Activated naive CD8-positive, alpha-beta T cell treated with anti-CD3 and anti-CD28 coated beads for 36 hours (primary cell): ENCODE measurements at regions not wholly inside any gene's neighbourhood (a gene's known extent, or its start where the extent isn't known, plus 50 kb on each side); places are given as distances from the start of the nearest gene placed in this dataset.

Experiments
- DNase-seq: peaks from one replicate; pipeline ENCODE4 v3.0.0; 2021
- H3K27ac Mint-ChIP-seq: one replicate; pipeline ENCODE4 v1.8.0; 2022; ENCODE audit warnings: mild to moderate bottlenecking, moderate library complexity, mixed read lengths
- H3K27me3 Mint-ChIP-seq: one replicate; pipeline ENCODE4 v1.8.0; 2022; ENCODE audit warnings: mild to moderate bottlenecking, mixed read lengths
- H3K36me3 Mint-ChIP-seq: one replicate; pipeline ENCODE4 v1.8.0; 2021; ENCODE audit warnings: mild to moderate bottlenecking, mixed read lengths
- H3K4me1 Mint-ChIP-seq: one replicate; pipeline ENCODE4 v1.8.0; 2021; ENCODE audit warnings: mixed read lengths
- H3K4me3 Mint-ChIP-seq: one replicate; pipeline ENCODE4 v1.8.0; 2022; ENCODE audit warnings: mild to moderate bottlenecking, moderate library complexity, mixed read lengths
- H3K9me3 Mint-ChIP-seq: one replicate; pipeline ENCODE4 v1.8.0; 2022; ENCODE audit warnings: mixed read lengths

DNA sequence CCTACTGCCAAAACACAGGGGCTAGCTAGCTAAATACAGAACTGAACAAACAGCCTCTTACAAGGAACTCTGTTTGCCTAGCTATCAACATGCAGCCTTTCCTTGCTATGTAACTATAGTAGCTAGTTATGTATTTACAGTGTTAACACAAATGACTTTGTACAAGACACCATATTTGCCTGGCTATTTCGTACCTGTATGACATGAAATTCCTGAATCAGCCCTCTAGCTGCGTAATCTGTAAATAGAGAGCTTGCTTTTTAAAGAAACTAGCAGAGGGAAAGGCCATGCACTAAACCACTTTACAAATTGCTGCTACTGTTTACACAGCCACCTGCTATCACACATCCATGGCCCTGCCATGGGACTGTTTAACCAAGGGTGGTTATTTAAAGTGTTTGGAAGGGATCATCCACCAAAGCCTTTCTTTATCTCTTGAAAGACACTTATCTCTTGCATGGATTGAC, 248.7 kb downstream of the TFCP2L1 start:
- H3K36me3 Mint-ChIP-seq, result no peaks in the 10 kb centered on the region
- peaks cover 8% of the 10 kb centered on the region for H3K27me3 Mint-ChIP-seq
- DNase-seq, result no peak
- H3K9me3 Mint-ChIP-seq, result no peaks in the 10 kb centered on the region
- no peak overlapping the region for H3K4me3 Mint-ChIP-seq
- H3K4me1 Mint-ChIP-seq, result no peaks in the 10 kb centered on the region
- no peak overlapping the region for H3K27ac Mint-ChIP-seq

GRCh38 chr2:121037480-121037879, 247.5 kb downstream of the TFCP2L1 start:
- Mint-ChIP-seq H3K36me3 (no peaks in the 10 kb centered on the region), H3K9me3 (no peaks in the 10 kb centered on the region), H3K4me1 (no peaks in the 10 kb centered on the region), H3K27ac (no peak overlapping the region), H3K27me3 (peaks cover 8% of the 10 kb centered on the region), H3K4me3 (no peak overlapping the region)
- DNase-seq, result no peak

GRCh38 chr2:121038031-121038430, 247.0 kb downstream of the TFCP2L1 start:
- Mint-ChIP-seq H3K36me3 (no peaks in the 10 kb centered on the region), H3K27me3 (peaks cover 8% of the 10 kb centered on the region), H3K4me3 (no peak overlapping the region), H3K27ac (no peak overlapping the region), H3K4me1 (no peaks in the 10 kb centered on the region), H3K9me3 (no peaks in the 10 kb centered on the region)
- DNase-seq, result no peak

DNA sequence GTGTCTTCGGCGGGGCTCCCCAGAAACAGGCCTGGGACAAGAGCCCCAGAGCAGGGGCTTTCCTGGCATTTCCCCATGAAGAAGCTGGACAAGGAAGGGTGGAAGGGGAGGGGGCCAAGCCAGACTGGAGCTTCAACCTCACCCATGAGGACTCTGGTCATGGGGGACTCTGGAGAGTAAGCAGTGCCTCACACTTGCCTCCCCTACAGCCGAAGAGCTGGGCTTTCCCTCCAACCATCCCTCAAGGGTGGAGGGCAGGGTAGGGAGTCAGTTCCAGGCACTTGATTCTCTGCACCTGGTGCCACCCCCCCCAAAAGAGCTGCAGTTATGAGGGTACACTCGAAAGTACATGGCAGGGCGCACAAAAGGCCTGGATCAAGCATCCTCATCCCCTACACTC, 246.6 kb downstream of the TFCP2L1 start:
- Mint-ChIP-seq H3K27me3 (peaks cover 8% of the 10 kb centered on the region), H3K36me3 (no peaks in the 10 kb centered on the region), H3K4me1 (no peaks in the 10 kb centered on the region), H3K4me3 (no peak overlapping the region), H3K27ac (no peak overlapping the region), H3K9me3 (no peaks in the 10 kb centered on the region)
- no peak for DNase-seq

GRCh38 chr2:121038891-121039616, 245.9 kb downstream of the TFCP2L1 start:
- Mint-ChIP-seq H3K27me3 (peaks cover 8% of the 10 kb centered on the region), H3K9me3 (no peaks in the 10 kb centered on the region), H3K27ac (no peak overlapping the region), H3K4me3 (no peak overlapping the region), H3K4me1 (no peaks in the 10 kb centered on the region), H3K36me3 (no peaks in the 10 kb centered on the region)
- no peak for DNase-seq

DNA sequence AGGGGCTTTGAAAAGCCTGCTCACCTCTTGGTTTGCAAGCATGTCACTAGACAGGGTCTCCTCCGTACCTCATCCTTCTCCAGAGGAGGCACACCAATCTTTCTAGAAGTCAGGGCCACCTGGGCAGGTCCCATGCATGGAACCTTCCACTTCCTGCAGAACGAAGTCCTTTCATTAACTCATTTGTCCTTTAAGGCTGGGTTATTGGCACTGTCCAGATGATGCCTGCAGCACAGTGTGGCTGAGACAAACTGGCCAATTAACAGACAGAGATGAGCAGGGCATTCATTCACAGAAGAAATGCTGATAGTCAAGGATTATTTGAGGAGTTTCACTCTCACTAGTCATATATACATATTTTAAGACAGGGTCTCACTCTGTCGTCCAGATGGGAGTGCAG, 245.3 kb downstream of the TFCP2L1 start:
- Mint-ChIP-seq H3K4me1 (no peaks in the 10 kb centered on the region), H3K9me3 (no peaks in the 10 kb centered on the region), H3K27ac (no peak overlapping the region)

GRCh38 chr2:121041516-121041915, 243.5 kb downstream of the TFCP2L1 start:
- peaks cover 8% of the 10 kb centered on the region for H3K27me3 Mint-ChIP-seq
- no peaks in the 10 kb centered on the region for H3K9me3 Mint-ChIP-seq
- no peak for DNase-seq
- H3K27ac Mint-ChIP-seq, result no peak overlapping the region
- no peaks in the 10 kb centered on the region for H3K4me1 Mint-ChIP-seq
- H3K4me3 Mint-ChIP-seq, result no peak overlapping the region
- H3K36me3 Mint-ChIP-seq, result no peaks in the 10 kb centered on the region

More for the DNA sequence above, 245.3 kb downstream of the TFCP2L1 start:
- no peaks in the 10 kb centered on the region for H3K36me3 Mint-ChIP-seq
- peaks cover 6% of the 10 kb centered on the region for H3K27me3 Mint-ChIP-seq
- no peak overlapping the region for H3K4me3 Mint-ChIP-seq
- DNase-seq, result no peak

DNA sequence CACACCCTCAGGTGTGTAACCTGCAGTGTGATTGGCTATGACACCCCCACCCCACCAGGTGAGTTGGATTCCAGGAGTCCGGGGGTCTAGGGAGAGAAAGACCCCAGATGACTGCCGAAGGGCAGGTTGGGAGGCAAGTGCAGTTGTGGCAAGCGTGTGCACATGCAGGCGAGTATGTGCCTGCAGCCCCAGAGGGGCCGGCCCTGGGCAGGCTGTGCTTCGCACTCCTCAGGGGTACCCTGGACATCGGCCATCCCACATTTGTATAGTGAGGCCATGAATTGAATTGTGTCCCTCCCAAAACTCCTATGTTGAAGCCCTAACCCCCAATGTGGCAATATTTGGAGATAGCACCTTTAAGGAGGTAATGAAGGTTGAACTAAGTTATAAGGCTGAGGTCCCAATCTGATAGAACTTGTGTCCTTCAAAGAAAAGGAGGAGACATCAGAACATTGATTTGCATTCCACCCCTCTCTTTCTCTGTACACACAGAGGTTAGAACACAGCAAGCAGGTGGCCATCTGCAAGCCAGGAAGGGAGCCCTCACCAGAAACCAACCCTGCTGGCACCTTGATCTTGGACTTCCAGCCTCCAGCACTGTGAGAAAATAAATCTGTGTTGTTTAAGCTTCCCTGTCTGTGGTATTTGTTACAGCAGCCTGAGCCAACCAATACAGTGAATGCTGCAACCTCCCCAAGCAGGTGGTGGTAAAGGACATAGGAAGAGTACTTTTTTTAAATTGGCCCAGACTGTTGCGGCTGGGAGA, 241.8 kb downstream of the TFCP2L1 start:
- no peak for DNase-seq
- Mint-ChIP-seq H3K4me3 (no peak overlapping the region), H3K36me3 (no peaks in the 10 kb centered on the region), H3K4me1 (no peaks in the 10 kb centered on the region), H3K27me3 (peaks cover 4% of the 10 kb centered on the region), H3K9me3 (no peaks in the 10 kb centered on the region), H3K27ac (no peak overlapping the region)

DNA sequence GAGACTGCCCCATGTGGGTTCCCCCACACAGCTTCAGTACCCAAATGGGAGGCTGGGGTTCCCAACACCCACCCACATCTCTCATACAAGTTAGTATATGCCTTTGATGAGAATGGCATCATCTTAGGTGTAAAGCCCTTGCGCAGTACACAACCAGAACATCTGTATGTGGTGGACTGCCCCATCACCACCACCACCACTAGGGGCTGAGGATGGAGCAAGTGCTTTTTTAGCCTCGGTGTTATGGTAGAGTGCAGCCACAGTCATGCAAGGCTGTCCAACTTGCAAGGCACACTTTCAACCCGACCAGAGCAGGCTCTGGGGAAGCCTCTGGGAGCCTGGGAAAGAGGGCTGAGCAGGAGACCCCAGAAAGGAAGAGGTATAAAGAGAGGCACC, 241.2 kb downstream of the TFCP2L1 start:
- Mint-ChIP-seq H3K4me1 (no peaks in the 10 kb centered on the region), H3K36me3 (no peaks in the 10 kb centered on the region), H3K4me3 (no peak overlapping the region), H3K9me3 (no peaks in the 10 kb centered on the region), H3K27me3 (peaks cover 4% of the 10 kb centered on the region), H3K27ac (no peak overlapping the region)
- DNase-seq, result no peak

DNA sequence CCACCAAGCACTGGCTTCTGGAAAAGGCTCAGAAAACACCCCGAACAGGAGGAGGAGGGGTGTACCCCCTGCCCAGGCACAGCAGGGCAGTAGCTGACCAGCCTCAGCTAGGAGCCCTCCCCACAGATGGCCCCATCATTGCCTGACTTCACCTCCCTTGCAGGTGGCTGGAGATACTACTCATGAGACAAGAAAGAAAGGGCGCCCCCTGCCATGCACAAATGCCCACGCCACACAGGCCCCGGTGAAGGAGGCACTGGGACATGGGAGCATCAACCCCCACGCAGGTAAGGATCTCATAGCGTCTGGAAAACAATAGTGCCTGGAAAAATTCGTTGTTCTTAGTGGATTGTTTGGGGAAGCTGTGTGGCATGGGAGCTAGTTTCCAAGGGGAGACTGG, 240.6 kb downstream of the TFCP2L1 start:
- no peak overlapping the region for H3K4me3 Mint-ChIP-seq
- peaks cover 4% of the 10 kb centered on the region for H3K27me3 Mint-ChIP-seq
- no peak for DNase-seq

GRCh38 chr2:121045245-121045644, 239.8 kb downstream of the TFCP2L1 start:
- H3K36me3 Mint-ChIP-seq, result no peaks in the 10 kb centered on the region
- H3K4me1 Mint-ChIP-seq, result no peaks in the 10 kb centered on the region
- H3K27ac Mint-ChIP-seq, result no peak overlapping the region
- no peak for DNase-seq
- H3K27me3 Mint-ChIP-seq, result peaks cover 4% of the 10 kb centered on the region
- H3K9me3 Mint-ChIP-seq, result no peaks in the 10 kb centered on the region
- no peak overlapping the region for H3K4me3 Mint-ChIP-seq

More for the DNA sequence above, 240.6 kb downstream of the TFCP2L1 start:
- H3K4me1 Mint-ChIP-seq, result no peaks in the 10 kb centered on the region
- H3K36me3 Mint-ChIP-seq, result no peaks in the 10 kb centered on the region
- no peak overlapping the region for H3K27ac Mint-ChIP-seq
- no peaks in the 10 kb centered on the region for H3K9me3 Mint-ChIP-seq

- no peak overlapping the region for H3K4me3 Mint-ChIP-seq
- no peaks in the 10 kb centered on the region for H3K9me3 Mint-ChIP-seq
- H3K27me3 Mint-ChIP-seq, result peaks cover 4% of the 10 kb centered on the region
- no peak overlapping the region for H3K27ac Mint-ChIP-seq
- no peak for DNase-seq
- no peaks in the 10 kb centered on the region for H3K4me1 Mint-ChIP-seq
- no peaks in the 10 kb centered on the region for H3K36me3 Mint-ChIP-seq
These were observed 238.7 kb downstream of the TFCP2L1 start for GRCh38 chr2:121046335-121046734.

- H3K27me3 Mint-ChIP-seq, result peaks cover 4% of the 10 kb centered on the region
- DNase-seq, result no peak
- H3K27ac Mint-ChIP-seq, result no peak overlapping the region
- H3K36me3 Mint-ChIP-seq, result no peaks in the 10 kb centered on the region
- H3K9me3 Mint-ChIP-seq, result no peaks in the 10 kb centered on the region
- no peak overlapping the region for H3K4me3 Mint-ChIP-seq
- no peaks in the 10 kb centered on the region for H3K4me1 Mint-ChIP-seq
These were observed 237.6 kb downstream of the TFCP2L1 start for GRCh38 chr2:121047383-121047782.

DNA sequence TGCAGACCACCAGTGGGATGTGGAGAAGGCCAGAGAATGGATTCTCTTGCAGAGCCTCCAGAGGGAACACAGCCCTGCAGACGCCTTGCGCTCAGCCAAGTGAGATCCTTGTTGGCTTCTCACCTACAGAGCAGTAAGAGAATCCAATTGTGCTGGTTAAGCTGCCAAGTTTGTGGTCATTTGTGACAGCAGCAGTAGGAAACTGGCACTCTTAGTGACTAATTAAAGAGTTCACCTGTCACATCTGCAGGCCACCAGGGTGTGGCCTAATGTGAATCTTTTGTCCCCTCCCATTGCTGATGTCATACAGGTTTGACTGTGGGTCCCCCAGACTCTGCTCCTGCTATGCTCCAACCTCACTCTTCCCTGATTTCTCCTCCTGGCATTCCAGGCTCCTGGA, 235.9 kb downstream of the TFCP2L1 start:
- Mint-ChIP-seq H3K9me3 (no peaks in the 10 kb centered on the region), H3K4me1 (no peaks in the 10 kb centered on the region), H3K36me3 (no peaks in the 10 kb centered on the region), H3K4me3 (no peak overlapping the region), H3K27me3 (peaks cover 4% of the 10 kb centered on the region), H3K27ac (no peak overlapping the region)
- no peak for DNase-seq

DNA sequence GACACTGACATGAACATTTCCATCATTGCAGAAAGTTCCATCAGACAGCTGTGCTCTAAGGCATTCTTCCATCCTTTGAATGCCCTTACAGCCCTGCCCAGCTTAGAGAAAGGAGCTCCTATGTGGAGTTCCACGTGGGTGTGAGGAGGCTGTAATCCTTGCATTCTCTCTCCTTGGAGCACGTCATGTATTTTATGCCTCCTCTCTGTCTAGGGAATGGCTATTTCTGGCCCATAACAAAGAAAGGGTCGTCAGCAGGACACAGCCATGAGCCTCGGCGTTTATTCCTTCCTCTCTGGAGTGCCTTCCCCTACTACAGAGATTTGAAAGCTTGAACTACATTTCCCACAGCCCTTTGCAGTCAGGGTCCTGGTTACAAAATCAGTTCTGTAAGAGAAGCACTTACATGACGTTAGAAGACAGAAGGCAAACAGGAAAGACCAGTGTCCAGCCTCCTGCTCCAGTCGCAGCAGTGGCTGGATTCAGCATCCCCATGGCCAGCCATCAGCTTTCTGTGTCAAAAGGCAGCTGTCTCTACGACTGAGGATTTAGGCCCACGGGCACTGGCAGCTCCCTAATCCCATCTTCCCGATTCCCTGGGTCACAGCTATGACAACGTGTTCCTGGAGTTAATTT, 234.9 kb downstream of the TFCP2L1 start:
- Mint-ChIP-seq H3K36me3 (no peaks in the 10 kb centered on the region), H3K4me3 (no peak overlapping the region), H3K4me1 (no peaks in the 10 kb centered on the region), H3K27me3 (peaks cover 4% of the 10 kb centered on the region), H3K9me3 (no peaks in the 10 kb centered on the region), H3K27ac (no peak overlapping the region)
- no peak for DNase-seq
